T-helper 17 cell (primary cell): ENCODE measurements at regions not wholly inside any gene's neighbourhood (a gene's known extent, or its start where the extent isn't known, plus 50 kb on each side); places are given as distances from the start of the nearest gene placed in this dataset.

Experiments used
- ATAC-seq: fragments of 150-1000 bp; cut with Tn5 transposase; 2 replicates; pipeline ENCODE4 v1.10.0; 2021; ENCODE audit warnings: mild to moderate bottlenecking, moderate library complexity
- DNase-seq, 3 donors: peaks; one replicate each; pipeline versions ENCODE4 v3.0.0 to v3.0.0-alpha.2; 2020 to 2021
- H3K9me3 ChIP-seq: one replicate; pipeline ENCODE4 v1.7.0; 2013; ENCODE audit warnings: low read length, mild to moderate bottlenecking; ENCODE audit not compliant: control insufficient read depth, poor library complexity, severe bottlenecking
- H3K27ac Mint-ChIP-seq: one replicate; pipeline ENCODE4 v1.8.0; 2022; ENCODE audit warnings: mild to moderate bottlenecking, moderate library complexity, mixed read lengths
- H3K27me3 Mint-ChIP-seq: one replicate; pipeline ENCODE4 v1.8.0; 2022; ENCODE audit warnings: mixed read lengths
- H3K36me3 Mint-ChIP-seq: one replicate; pipeline ENCODE4 v1.8.0; 2022; ENCODE audit warnings: low read depth, mixed read lengths
- H3K4me1 Mint-ChIP-seq: one replicate; pipeline ENCODE4 v1.8.0; 2022; ENCODE audit warnings: mild to moderate bottlenecking, mixed read lengths
- H3K4me3 Mint-ChIP-seq: one replicate; pipeline ENCODE4 v1.8.0; 2022; ENCODE audit warnings: mild to moderate bottlenecking, moderate library complexity, mixed read lengths

DNA sequence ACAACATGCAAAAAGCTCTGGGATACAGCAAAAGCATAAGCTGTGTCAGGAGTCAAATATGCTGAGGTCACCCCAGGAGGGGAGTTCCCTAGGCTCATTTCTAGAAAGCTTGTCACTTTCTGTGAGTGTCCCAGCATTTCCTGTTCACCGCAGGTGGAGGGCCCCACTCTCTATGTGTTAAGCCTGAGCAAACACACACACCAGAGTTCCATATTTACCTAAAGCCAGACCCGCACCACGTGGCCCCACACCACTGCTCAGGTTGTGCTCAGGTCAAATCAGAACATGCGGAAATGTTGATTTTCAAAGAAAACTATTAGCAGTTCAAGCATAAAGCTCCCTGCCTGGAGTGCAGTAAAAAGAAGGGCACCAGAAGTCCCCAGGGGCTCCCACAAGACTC is 259.6 kb upstream of the PPP2R2D start:
- H3K27me3 Mint-ChIP-seq: peaks cover 14% of the 10 kb centered on the region
- H3K9me3 ChIP-seq: no peaks in the 10 kb centered on the region
- ATAC-seq: no peak
- H3K36me3 Mint-ChIP-seq: no peaks in the 10 kb centered on the region
- no peak overlapping the region for H3K4me3 Mint-ChIP-seq
- DNase-seq: no peak
- no peak overlapping the region for H3K27ac Mint-ChIP-seq
- H3K4me1 Mint-ChIP-seq: no peaks in the 10 kb centered on the region

DNA sequence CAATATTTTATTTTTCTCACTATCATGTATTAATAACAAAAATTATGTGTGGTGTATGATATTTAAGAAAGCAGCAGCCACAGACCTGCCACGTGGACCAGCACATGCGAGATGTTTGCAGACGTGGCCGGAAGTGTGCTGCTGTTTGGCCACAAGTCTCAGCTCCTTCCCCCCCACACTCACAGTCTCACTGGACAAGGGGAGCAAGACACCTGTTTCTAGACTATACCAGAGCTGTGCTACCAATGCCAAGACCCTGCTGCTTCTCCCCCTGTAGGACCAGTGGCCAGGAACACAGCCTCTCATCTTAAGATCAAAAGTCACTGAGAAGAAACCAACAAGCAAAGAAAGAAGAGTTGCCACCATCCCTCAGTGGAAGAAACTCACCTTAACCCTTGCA is 258.9 kb upstream of the PPP2R2D start:
- H3K27me3 Mint-ChIP-seq: peaks cover 8% of the 10 kb centered on the region
- H3K36me3 Mint-ChIP-seq: no peaks in the 10 kb centered on the region
- no peak overlapping the region for H3K27ac Mint-ChIP-seq
- H3K4me1 Mint-ChIP-seq: no peaks in the 10 kb centered on the region
- DNase-seq (no peak), ATAC-seq (no peak)
- no peak overlapping the region for H3K4me3 Mint-ChIP-seq
- H3K9me3 ChIP-seq: no peaks in the 10 kb centered on the region

DNA sequence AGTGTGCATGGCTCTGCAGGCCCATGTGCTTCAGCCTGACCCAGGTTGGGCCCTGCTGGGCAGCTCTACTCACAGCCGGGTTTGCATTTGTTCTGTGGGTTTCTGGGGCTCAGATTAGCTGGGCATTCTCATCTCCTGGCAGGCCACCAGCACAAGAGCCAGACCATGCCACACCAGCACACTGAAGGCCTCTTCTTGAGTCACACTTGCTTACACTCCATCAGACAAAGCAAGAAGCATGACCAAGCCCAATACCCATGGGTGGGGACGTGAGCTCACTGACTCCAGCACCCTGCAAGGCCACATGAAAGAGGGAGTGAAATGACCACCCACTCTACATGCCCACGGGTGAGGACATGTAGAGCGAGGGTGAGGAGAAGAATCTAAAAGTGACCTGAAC is 257.8 kb upstream of the PPP2R2D start:
- no peak overlapping the region for H3K4me3 Mint-ChIP-seq
- H3K36me3 Mint-ChIP-seq: no peaks in the 10 kb centered on the region
- ATAC-seq (no peak), DNase-seq (no peak)
- H3K9me3 ChIP-seq: no peaks in the 10 kb centered on the region
- H3K27ac Mint-ChIP-seq: no peak overlapping the region
- peaks cover 12% of the 10 kb centered on the region for H3K27me3 Mint-ChIP-seq
- H3K4me1 Mint-ChIP-seq: no peaks in the 10 kb centered on the region

DNA sequence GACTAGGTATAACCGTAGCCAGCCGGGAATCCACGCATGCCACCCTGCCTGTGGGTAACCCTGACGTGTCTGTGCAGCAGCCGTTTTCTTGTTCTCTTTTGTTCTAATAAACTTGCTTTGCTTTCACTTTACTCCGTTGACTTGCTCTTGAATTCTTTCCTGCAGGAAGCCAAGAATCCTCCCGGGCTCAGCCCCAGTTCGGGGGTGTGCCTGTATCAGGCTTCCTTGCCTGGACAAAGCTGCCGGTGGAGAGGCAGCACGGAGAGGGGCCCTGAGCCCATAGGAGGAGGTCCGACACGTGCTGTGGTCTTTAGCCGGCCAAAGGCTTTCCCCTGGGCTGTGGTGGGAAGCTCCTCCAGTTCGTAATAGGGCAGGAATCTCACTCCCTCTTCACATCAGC is 256.5 kb upstream of the PPP2R2D start:
- ATAC-seq: no peak
- Mint-ChIP-seq H3K27ac (no peak overlapping the region), H3K4me3 (no peak overlapping the region), H3K4me1 (no peaks in the 10 kb centered on the region), H3K27me3 (peaks cover 20% of the 10 kb centered on the region), H3K36me3 (no peaks in the 10 kb centered on the region)
- DNase-seq: no peak
- H3K9me3 ChIP-seq: no peaks in the 10 kb centered on the region

DNA sequence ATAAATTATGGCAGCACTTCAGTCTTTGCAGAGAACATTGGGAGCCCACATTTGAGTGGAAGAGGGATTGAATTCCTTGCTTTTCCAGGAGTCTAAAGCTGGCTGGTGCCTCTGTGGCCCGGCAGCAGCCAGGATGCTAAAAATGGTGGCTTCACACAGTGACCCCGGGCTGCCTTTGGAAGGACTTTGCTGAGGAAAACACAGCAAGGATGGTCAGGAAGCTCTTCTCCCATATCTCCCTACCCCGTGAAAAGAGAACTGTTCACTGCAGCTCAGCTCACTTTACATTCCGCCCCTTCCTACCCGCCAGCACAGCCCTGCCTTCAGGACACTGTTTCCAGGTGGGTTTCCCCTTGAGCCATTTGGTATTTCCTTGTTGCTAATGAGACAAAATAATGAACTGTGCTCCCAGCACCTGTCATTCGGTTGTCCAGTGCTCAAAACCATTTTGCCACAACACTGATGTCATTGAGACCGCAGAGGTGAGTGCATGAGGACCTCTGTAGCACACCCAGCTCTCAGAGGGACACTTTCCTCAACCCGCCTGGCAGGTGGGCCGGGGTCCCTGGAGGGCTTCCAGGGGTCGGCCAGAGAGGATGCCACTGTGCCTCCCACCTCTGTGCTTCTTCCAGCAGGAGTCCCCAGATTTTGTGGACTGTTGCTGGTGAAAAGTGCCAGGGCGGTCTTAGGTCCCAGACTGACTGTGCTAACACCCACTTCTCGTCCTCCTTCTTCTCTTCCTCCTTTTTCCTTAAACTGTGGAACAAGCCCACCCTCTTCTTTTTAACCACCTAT is 255.7 kb upstream of the PPP2R2D start:
- no peak for DNase-seq
- no peaks in the 10 kb centered on the region for H3K9me3 ChIP-seq
- no peak for ATAC-seq
- peaks cover 26% of the 10 kb centered on the region for H3K27me3 Mint-ChIP-seq
- H3K4me1 Mint-ChIP-seq: no peaks in the 10 kb centered on the region
- H3K4me3 Mint-ChIP-seq: no peak overlapping the region
- no peaks in the 10 kb centered on the region for H3K36me3 Mint-ChIP-seq
- H3K27ac Mint-ChIP-seq: no peak overlapping the region

DNA sequence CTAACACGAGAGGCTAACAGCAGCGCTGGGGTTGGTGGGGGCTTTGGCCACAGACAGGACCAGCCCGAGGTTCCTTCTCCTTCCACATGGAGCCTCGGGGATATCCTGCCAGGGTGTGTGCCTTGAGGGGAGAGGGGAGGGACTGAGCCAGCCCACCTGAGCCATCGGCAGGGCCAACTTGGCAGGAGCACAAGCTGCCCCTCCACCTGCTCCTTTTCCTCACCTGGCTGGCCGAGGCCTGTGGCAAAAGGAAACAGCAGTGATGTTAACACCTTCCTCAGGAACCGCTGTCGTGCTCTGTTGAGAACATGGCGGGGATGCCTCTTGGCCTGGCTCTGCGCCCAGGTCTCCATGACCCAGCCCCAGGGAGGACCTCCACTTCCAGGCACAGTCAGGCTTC is 255.1 kb upstream of the PPP2R2D start:
- DNase-seq: no peak
- ATAC-seq: no peak
- Mint-ChIP-seq H3K27me3 (peaks cover 26% of the 10 kb centered on the region), H3K4me3 (no peak overlapping the region), H3K27ac (no peak overlapping the region), H3K4me1 (no peaks in the 10 kb centered on the region), H3K36me3 (no peaks in the 10 kb centered on the region)
- no peaks in the 10 kb centered on the region for H3K9me3 ChIP-seq

DNA sequence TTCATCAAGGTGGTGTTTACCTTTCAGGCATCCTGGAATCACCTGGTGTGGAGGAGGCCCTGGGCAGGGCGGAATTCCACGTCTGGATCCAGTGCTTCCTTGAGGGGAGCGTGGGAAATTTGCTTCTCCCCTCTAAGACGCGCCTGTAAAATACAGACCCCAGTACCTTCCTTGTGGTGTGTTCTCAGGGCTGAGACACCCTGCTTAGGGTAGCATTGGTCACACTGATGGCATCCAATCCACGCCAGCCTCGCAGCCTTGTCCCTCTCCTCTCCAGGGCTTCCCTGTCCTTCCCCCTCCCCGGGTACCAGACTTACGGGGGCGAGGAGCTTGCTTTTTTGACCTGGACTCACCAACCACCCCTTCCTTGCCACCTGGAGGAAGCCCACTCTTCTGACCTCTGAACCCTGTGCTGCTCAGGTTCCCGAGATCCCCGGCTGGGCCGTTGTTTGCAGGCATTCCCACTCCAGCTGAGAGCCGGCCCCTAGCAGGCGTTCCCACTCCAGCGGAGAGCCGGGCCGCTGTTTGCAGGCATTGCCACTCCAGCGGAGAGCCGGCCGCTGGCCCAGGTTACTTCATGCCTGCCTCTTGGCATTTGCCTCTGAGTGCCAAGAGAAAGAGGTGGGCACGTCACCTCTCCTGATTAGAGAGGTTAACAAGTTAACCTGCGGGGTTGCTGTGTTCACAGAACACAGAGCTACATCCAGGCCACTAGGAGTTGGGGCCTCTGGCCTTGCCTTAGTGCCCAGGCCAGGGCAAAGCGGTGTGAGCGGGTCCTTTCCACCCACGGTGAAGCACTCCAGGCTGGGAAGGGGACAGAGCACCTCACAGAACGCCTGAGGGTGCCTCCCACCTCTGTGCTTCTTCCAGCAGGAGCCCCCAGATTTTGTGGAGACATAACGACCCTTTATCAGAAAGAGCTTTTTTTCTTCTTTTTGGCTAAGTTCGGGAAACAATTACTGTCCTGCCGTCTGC is 254.0 kb upstream of the PPP2R2D start:
- ATAC-seq (no peak), DNase-seq (no peak)
- Mint-ChIP-seq H3K4me3 (no peak overlapping the region), H3K27me3 (peaks cover 30% of the 10 kb centered on the region), H3K36me3 (no peaks in the 10 kb centered on the region), H3K27ac (no peak overlapping the region), H3K4me1 (no peaks in the 10 kb centered on the region)
- H3K9me3 ChIP-seq: no peaks in the 10 kb centered on the region

DNA sequence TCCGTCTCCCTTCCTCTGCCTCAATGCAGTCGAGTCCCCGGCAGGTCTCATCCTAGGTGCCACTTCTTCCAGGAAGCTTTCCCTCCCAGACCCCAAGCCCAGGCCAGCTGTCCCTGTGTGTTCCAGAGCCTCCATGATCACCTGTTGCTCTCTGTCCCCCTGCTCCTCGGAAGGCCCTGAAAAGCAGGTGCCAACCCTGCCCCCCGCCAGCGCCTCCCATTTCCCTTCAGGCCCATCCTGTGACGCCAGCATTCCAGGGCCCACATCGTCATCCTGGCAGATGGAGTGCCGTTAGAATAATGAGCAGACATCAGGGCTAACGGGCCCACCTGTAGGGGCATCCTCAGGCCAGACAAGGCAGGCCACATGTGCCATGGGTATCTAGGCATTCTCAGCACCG is 253.0 kb upstream of the PPP2R2D start:
- Mint-ChIP-seq H3K27me3 (peaks cover 39% of the 10 kb centered on the region), H3K36me3 (no peaks in the 10 kb centered on the region), H3K27ac (no peak overlapping the region), H3K4me3 (no peak overlapping the region), H3K4me1 (peaks cover 2% of the 10 kb centered on the region)
- DNase-seq (no peak), ATAC-seq (no peak)
- H3K9me3 ChIP-seq: no peaks in the 10 kb centered on the region

DNA sequence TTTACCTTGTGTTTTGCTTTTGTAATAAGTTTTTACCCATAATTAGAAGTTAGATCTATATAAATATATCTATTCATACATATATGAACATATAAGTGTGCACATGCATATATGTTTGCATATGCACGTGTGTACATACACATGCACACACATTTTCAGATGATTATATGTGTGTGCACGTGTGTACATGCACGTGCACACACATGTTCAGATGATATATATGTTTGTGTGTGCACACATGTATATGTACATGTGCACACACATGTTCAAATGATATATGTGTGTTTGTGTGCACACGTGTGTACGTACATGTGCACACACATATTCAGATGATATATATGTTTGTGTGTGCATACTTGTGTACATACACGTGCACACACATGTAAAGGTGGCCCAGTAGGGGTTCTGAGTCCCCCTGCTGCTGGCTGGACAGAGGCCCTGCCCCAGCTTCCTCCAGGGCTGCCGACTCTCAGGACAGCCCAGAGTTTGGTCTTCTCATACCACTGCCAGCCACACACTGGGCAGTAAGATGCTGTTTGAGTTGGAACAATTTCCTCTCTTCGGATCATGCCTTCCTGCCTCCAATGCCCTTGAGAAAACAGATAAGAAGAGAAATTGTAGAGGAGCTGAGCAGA is 252.3 kb upstream of the PPP2R2D start:
- ATAC-seq (no peak), DNase-seq (no peak)
- Mint-ChIP-seq H3K27ac (no peak overlapping the region), H3K4me3 (no peak overlapping the region), H3K36me3 (no peaks in the 10 kb centered on the region), H3K4me1 (peaks cover 2% of the 10 kb centered on the region), H3K27me3 (peaks cover 46% of the 10 kb centered on the region)
- no peaks in the 10 kb centered on the region for H3K9me3 ChIP-seq

DNA sequence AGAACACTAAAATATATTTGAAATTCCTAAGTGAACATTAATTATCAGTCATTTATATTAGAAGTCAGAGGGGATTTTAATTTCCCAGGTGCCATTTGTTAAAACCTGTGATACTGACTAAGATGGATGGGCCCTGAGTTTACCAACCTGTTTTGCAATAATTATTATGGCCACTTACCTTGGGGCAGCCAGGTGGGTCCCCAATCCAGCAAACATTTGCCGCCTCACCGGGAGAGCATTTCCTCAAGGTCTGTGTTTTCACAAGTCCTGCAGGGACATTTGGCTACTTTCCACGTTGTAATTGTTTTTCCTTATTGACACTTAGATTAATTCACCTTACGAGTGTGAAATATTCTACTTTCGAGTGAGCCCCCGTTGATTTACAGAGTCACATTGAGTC is 251.2 kb upstream of the PPP2R2D start:
- DNase-seq: no peak
- H3K36me3 Mint-ChIP-seq: no peaks in the 10 kb centered on the region
- H3K4me1 Mint-ChIP-seq: peaks cover 2% of the 10 kb centered on the region
- H3K9me3 ChIP-seq: no peaks in the 10 kb centered on the region
- H3K4me3 Mint-ChIP-seq: no peak overlapping the region
- no peak for ATAC-seq
- H3K27ac Mint-ChIP-seq: no peak overlapping the region
- peaks cover 54% of the 10 kb centered on the region for H3K27me3 Mint-ChIP-seq

DNA sequence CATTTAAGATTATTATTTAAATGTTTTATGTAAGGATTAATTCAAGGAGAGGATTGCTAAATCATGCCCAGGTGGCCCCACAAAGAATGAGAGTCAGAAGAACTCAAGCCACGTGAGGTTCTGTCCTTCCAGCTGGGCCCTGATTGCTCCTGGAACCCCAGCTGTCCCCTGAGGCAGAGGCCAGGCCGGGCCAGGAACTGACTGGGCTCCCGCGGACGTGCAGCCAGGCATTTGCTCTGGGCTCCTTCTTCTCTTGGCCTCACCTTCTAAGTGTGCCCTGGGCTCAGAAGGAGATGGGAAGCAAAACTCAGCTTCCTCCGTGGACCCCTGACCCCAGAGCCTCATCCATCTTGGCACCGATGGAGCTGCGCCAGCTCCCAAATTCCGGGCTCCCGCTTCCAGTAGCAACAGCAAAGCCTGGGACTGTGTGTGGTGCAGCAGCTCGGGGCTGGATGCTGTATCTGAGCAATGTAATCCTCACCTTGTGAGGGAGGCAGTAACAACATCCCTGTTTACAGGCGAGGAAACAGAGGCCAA is 250.6 kb upstream of the PPP2R2D start:
- H3K4me3 Mint-ChIP-seq: no peak overlapping the region
- peaks cover 57% of the 10 kb centered on the region for H3K27me3 Mint-ChIP-seq
- H3K4me1 Mint-ChIP-seq: peaks cover 2% of the 10 kb centered on the region
- H3K27ac Mint-ChIP-seq: no peak overlapping the region
- no peaks in the 10 kb centered on the region for H3K9me3 ChIP-seq
- no peaks in the 10 kb centered on the region for H3K36me3 Mint-ChIP-seq
- ATAC-seq (no peak), DNase-seq (no peak)

DNA sequence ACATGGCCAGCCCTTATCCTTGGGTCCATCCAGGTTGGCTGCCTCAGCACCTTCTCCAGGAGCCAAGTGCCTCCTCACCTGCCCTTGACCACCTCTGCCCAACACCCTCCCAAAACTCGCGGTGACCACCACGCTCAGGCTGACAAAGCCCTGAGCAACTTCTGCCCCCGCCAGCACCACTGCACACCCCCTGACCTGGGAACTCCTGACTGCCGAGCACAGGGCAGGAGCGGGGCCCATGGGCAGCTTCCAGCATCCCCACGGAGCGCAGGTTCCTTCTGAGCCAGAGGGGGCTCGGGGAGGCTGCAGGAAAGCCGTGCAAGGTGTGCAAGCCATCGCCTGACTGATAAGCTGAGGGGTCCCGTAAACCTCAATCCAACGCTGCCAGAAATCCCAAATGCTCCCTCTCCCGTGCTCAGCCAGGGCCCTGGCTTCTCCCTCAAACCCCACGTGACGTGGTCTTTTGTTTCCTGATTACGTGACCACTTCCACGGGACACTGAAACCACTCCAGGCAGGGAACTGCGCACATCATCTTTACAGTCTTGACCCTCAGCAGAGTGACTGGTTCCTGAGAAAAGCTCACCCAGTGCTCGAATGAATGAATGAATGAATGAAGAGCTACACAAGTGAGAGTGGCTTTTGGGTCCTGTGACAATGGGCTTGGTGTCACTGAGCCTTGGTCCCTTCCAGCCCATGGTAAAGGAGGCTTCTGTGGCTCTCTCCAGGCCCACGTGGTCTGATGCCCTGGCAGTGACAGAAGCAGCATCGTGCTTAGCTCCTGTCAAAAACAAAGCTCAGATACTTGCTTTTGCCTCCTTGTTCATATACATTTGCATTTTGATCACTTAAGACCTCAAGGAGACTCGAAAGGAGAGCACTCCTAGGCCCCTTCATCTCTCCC is 249.8 kb upstream of the PPP2R2D start:
- Mint-ChIP-seq H3K36me3 (no peaks in the 10 kb centered on the region), H3K27me3 (peaks cover 51% of the 10 kb centered on the region), H3K4me3 (no peak overlapping the region), H3K4me1 (peaks cover 2% of the 10 kb centered on the region), H3K27ac (no peak overlapping the region)
- DNase-seq (no peak), ATAC-seq (no peak)
- H3K9me3 ChIP-seq: no peaks in the 10 kb centered on the region
